Endothelial cell of umbilical vein (primary cell): ENCODE measurements at regions not wholly inside any gene's neighbourhood (a gene's known extent, or its start where the extent isn't known, plus 50 kb on each side); places are given as distances from the start of the nearest gene placed in this dataset.

Experiments
- BruUV-seq: library from RNA; stranded (reverse); fragments of 400-500 nt; replicated peaks from 2 replicates; lab custom pipeline; 2021; lab: Mats Ljungman, UMichigan
- CTCF ChIA-PET: fragments of 300-600, 350-600 bp; sonication (Branson Sonifier 250); formaldehyde crosslinking; loops from one replicate; lab custom pipeline; 2021; ENCODE audit warnings: antibody characterized with exemption, inconsistent platforms; lab: Charles Lee
- POLR2A ChIA-PET: fragments of 300-600, 350-600 bp; sonication (Branson Sonifier 250); formaldehyde crosslinking; loops from one replicate; lab custom pipeline; 2021; ENCODE audit warnings: antibody characterized with exemption, inconsistent platforms; lab: Charles Lee
- DNase-seq: peaks from one replicate; pipeline ENCODE4 v3.0.0-alpha.2; 2011; ENCODE audit warnings: low read depth, low spot score
- FAIRE-seq: peaks from 2 replicates; lab custom pipeline; 2011; peaks lifted over from hg19 to GRCh38; lab: Jason Lieb, UNC
- H2AFZ ChIP-seq: 2 replicates; pipeline ENCODE4 v1.6.0; 2012; ENCODE audit warnings: low read depth, low read length, control low read depth, inconsistent platforms
- H3K27ac ChIP-seq: 2 replicates; pipeline ENCODE4 v1.5.1; 2011; ENCODE audit warnings: low read depth, mild to moderate bottlenecking, control low read depth, low read length, moderate library complexity; ENCODE audit not compliant: insufficient read depth
- H3K27me3 ChIP-seq, 2 experiments: 2 replicates each; pipeline versions ENCODE4 v1.6.0 to v1.6.1; 2011; ENCODE audit warnings: low read length in 2 of 2, mixed read lengths in 1 of 2; ENCODE audit not compliant: control insufficient read depth in 2 of 2, insufficient read depth in 2 of 2
- H3K36me3 ChIP-seq, 2 experiments: 2 replicates in 1 of 2; 3 replicates in 1 of 2; pipeline ENCODE4 v1.5.1; 2011; ENCODE audit warnings: low read length in 2 of 2, mild to moderate bottlenecking in 1 of 2, moderate library complexity in 1 of 2; ENCODE audit not compliant: control insufficient read depth in 2 of 2, insufficient read depth in 2 of 2; ENCODE audit errors: extremely low read depth in 1 of 2
- H3K4me1 ChIP-seq: 3 replicates; pipeline ENCODE4 v1.5.1; 2011; ENCODE audit warnings: mild to moderate bottlenecking, low read length; ENCODE audit not compliant: control insufficient read depth, insufficient read depth; ENCODE audit errors: extremely low read depth
- H3K4me2 ChIP-seq: 2 replicates; pipeline ENCODE4 v1.6.1; 2011; ENCODE audit warnings: low read length, control low read depth, mixed read lengths; ENCODE audit not compliant: insufficient read depth
- H3K4me3 ChIP-seq, 3 experiments: fragments of 200-600 bp in 1 of 3; sonication (generic), shearing (Covaris generic) in 1 of 3; replicated peaks in 1 of 3; 2 replicates each; pipeline ENCODE4 v1.5.1; 2011 to 2016; ENCODE audit warnings: control low read depth in 3 of 3, low read length in 3 of 3, mild to moderate bottlenecking in 2 of 3, inconsistent platforms in 1 of 3, low read depth in 1 of 3, moderate library complexity in 1 of 3; ENCODE audit not compliant: insufficient read depth in 1 of 3
- H3K79me2 ChIP-seq: 2 replicates; pipeline ENCODE4 v1.6.0; 2012; ENCODE audit warnings: low read length, inconsistent platforms; ENCODE audit not compliant: control insufficient read depth, insufficient read depth
- H3K9ac ChIP-seq: replicated peaks from 2 replicates; pipeline ENCODE3; 2011; ENCODE audit warnings: low read length, control low read depth; ENCODE audit not compliant: insufficient read depth; ENCODE audit errors: extremely low read depth
- H3K9me1 ChIP-seq: replicated peaks from 3 replicates; pipeline ENCODE4 v1.6.0; 2011; ENCODE audit warnings: mild to moderate bottlenecking, low read length; ENCODE audit not compliant: control insufficient read depth, insufficient read depth; ENCODE audit errors: extremely low read depth
- H3K9me3 ChIP-seq: replicated peaks from 2 replicates; pipeline ENCODE4 v1.5.1; 2012; ENCODE audit warnings: low read length, inconsistent platforms; ENCODE audit not compliant: control insufficient read depth, insufficient read depth
- H4K20me1 ChIP-seq: replicated peaks from 2 replicates; pipeline ENCODE3; 2011; ENCODE audit warnings: mild to moderate bottlenecking, low read length; ENCODE audit not compliant: control insufficient read depth, insufficient read depth; ENCODE audit errors: extremely low read depth
- CTCF ChIP-seq, 2 donors: IDR thresholded peaks; 1 replicate in 1 of 2; 2 replicates in 1 of 2; pipeline ENCODE4 v1.5.1; 2011; ENCODE audit warnings: low read length in 2 of 2, mild to moderate bottlenecking in 2 of 2, moderate library complexity in 2 of 2, control low read depth in 1 of 2, inconsistent platforms in 1 of 2, low read depth in 1 of 2; ENCODE audit not compliant: insufficient read depth in 1 of 2; ENCODE audit errors: extremely low read depth in 1 of 2
- EZH2 ChIP-seq: IDR thresholded peaks from 2 replicates; pipeline ENCODE4 v1.6.1; 2012; ENCODE audit warnings: borderline replicate concordance, low read depth, mild to moderate bottlenecking, moderate library complexity, low read length, inconsistent platforms; ENCODE audit not compliant: severe bottlenecking
- FOS ChIP-seq: IDR thresholded peaks from 2 replicates; pipeline ENCODE4 v1.6.1; 2011; ENCODE audit warnings: mild to moderate bottlenecking, low read length, moderate library complexity, borderline replicate concordance; ENCODE audit not compliant: insufficient read depth
- GATA2 ChIP-seq: IDR thresholded peaks from 2 replicates; pipeline ENCODE4 v1.7.0; 2011; ENCODE audit warnings: low read depth, mild to moderate bottlenecking, moderate library complexity, mixed read lengths, low read length; ENCODE audit not compliant: insufficient read length, insufficient read depth
- JUN ChIP-seq: IDR thresholded peaks from 2 replicates; pipeline ENCODE4 v1.6.1; 2011; ENCODE audit warnings: borderline replicate concordance, low read depth; ENCODE audit not compliant: insufficient read length, insufficient read depth
- MAX ChIP-seq: IDR thresholded peaks from 2 replicates; pipeline ENCODE4 v1.6.1; 2011; ENCODE audit not compliant: insufficient read depth, insufficient read length
- MYC ChIP-seq: IDR thresholded peaks from one replicate; pipeline ENCODE4 v1.6.1; 2011; ENCODE audit warnings: mild to moderate bottlenecking, low read depth, low read length
- POLR2A ChIP-seq: IDR thresholded peaks from 2 replicates; pipeline ENCODE4 v1.6.1; 2012; ENCODE audit warnings: low read depth, mild to moderate bottlenecking, control low read depth, low read length
- POLR2AphosphoS5 ChIP-seq: IDR thresholded peaks from 2 replicates; pipeline ENCODE4 v1.6.1; 2012; ENCODE audit warnings: low read depth, mild to moderate bottlenecking, control low read depth, low read length, moderate library complexity; ENCODE audit not compliant: insufficient read depth
- dilution Hi-C: fragments of 300-500 bp; cut with MboI; formaldehyde crosslinking; loops from one replicate; pipeline ENCODE4 v1.15.0; 2019; ENCODE audit warnings: low sequenced_read_pairs; ENCODE audit not compliant: extremely low pct_ligation_motif_present
- intact Hi-C: fragments of 100-400 bp; cut with micrococcal nuclease; formaldehyde crosslinking; loops from one replicate; pipeline ENCODE4 v1.10.0; 2022

- DNase-seq (no peak), FAIRE-seq (no peak)
- dilution Hi-C loops: no loop called here
- Histone ChIP-seq H3K4me3 (no peak overlapping the region), H3K27ac (no peak overlapping the region), H4K20me1 (no peaks in the 10 kb centered on the region), H3K9ac (no peak overlapping the region), H3K4me1 (no peaks in the 10 kb centered on the region), H3K9me1 (no peaks in the 10 kb centered on the region), H3K4me2 (no peak overlapping the region), H3K79me2 (no peaks in the 10 kb centered on the region), H3K9me3 (no peaks in the 10 kb centered on the region), H3K27me3 (no peaks in the 10 kb centered on the region), H3K36me3 (no peaks in the 10 kb centered on the region), H2AFZ (no peak overlapping the region)
- ChIA-PET POLR2A (no interaction called here), CTCF (no interaction called here)
- intact Hi-C loops: loop anchor here (2.0 kb wide), 1 partner anchor 77 kb away; no protein-coding TSS in a partner anchor
- BruUV-seq: no TSS peak
- TF ChIP-seq EZH2 (no peak), MYC (no peak), FOS (no peak), POLR2AphosphoS5 (no peak), GATA2 (no peak), MAX (no peak), POLR2A (no peak), CTCF (IDR thresholded peaks at IDR 0.05; ENCODE audit: extremely low read depth in 1 of 2, insufficient read depth in 1 of 2, low read depth in 1 of 2, low read length in 2 of 2) (no peak), JUN (no peak)
Observed at GRCh38 chr15:24879492-24879891, 75.3 kb upstream of the SNRPN start.
